HEK293 (cell line): ENCODE measurements at regions not wholly inside any gene's neighbourhood (a gene's known extent, or its start where the extent isn't known, plus 50 kb on each side); places are given as distances from the start of the nearest gene placed in this dataset.

Experiments used
- ATF2 ChIP-seq: fragments of 450-650 bp; formaldehyde crosslinking; IDR thresholded peaks from 2 replicates; pipeline ENCODE4 v1.5.1; 2016; ENCODE audit warnings: missing biosample characterization, missing genetic modification characterization, low read depth
- BCL11A ChIP-seq: fragments of 450-650 bp; formaldehyde crosslinking; IDR thresholded peaks from 2 replicates; pipeline ENCODE4 v1.5.1; 2016; ENCODE audit warnings: low read depth, missing biosample characterization, missing genetic modification characterization
- MEIS1 ChIP-seq: sonication (generic); formaldehyde crosslinking; IDR thresholded peaks from 2 replicates; pipeline ENCODE4 v1.8.1; 2022; ENCODE audit warnings: missing genetic modification reagents, mild to moderate bottlenecking, borderline replicate concordance
- SETDB1 ChIP-seq: IDR thresholded peaks from one replicate; pipeline ENCODE4 v1.6.1; 2017; ENCODE audit warnings: mild to moderate bottlenecking, low read length, moderate library complexity, mixed read lengths; ENCODE audit not compliant: insufficient read length
- YY1 ChIP-seq: fragments of 450-650 bp; formaldehyde crosslinking; IDR thresholded peaks from 2 replicates; pipeline ENCODE4 v1.5.1; 2018; ENCODE audit warnings: missing biosample characterization, missing genetic modification characterization
- ZBTB1 ChIP-seq: fragments of 450-650 bp; formaldehyde crosslinking; IDR thresholded peaks from 2 replicates; pipeline ENCODE4 v1.5.1; 2016; ENCODE audit warnings: missing biosample characterization, missing genetic modification characterization
- ZBTB20 ChIP-seq: fragments of 450-650 bp; formaldehyde crosslinking; IDR thresholded peaks from 2 replicates; pipeline ENCODE4 v1.5.1; 2016; ENCODE audit warnings: missing biosample characterization, missing genetic modification characterization
- ZNF133 ChIP-seq: fragments of 450-650 bp; formaldehyde crosslinking; IDR thresholded peaks from 2 replicates; pipeline ENCODE4 v1.5.1; 2016; ENCODE audit warnings: missing biosample characterization, missing genetic modification characterization
- ZNF138 ChIP-seq: fragments of 450-650 bp; formaldehyde crosslinking; IDR thresholded peaks from 2 replicates; pipeline ENCODE4 v1.5.1; 2016; ENCODE audit warnings: missing biosample characterization, missing genetic modification characterization, borderline replicate concordance
- ZNF354C ChIP-seq: fragments of 450-650 bp; formaldehyde crosslinking; IDR thresholded peaks from 2 replicates; pipeline ENCODE4 v1.5.1; 2016; ENCODE audit warnings: missing biosample characterization, missing genetic modification characterization, low read depth, borderline replicate concordance
- ZNF692 ChIP-seq: fragments of 450-650 bp; formaldehyde crosslinking; IDR thresholded peaks from 2 replicates; pipeline ENCODE4 v1.5.1; 2016; ENCODE audit warnings: missing biosample characterization, missing genetic modification characterization
- ZSCAN30 ChIP-seq: fragments of 450-650 bp; IDR thresholded peaks from 2 replicates; pipeline ENCODE4 v1.5.1; 2018; ENCODE audit warnings: missing biosample characterization, mild to moderate bottlenecking, missing genetic modification characterization, moderate library complexity
- ZXDB ChIP-seq: fragments of 450-650 bp; formaldehyde crosslinking; IDR thresholded peaks from 2 replicates; pipeline ENCODE4 v1.5.1; 2016; ENCODE audit warnings: missing biosample characterization, missing genetic modification characterization
- TF ChIP-seq, protein P1 (sequence below): fragments of 450-650 bp; formaldehyde crosslinking; IDR thresholded peaks from 2 replicates; pipeline ENCODE4 v1.5.1; 2016; ENCODE audit warnings: missing biosample characterization, missing genetic modification characterization

DNA sequence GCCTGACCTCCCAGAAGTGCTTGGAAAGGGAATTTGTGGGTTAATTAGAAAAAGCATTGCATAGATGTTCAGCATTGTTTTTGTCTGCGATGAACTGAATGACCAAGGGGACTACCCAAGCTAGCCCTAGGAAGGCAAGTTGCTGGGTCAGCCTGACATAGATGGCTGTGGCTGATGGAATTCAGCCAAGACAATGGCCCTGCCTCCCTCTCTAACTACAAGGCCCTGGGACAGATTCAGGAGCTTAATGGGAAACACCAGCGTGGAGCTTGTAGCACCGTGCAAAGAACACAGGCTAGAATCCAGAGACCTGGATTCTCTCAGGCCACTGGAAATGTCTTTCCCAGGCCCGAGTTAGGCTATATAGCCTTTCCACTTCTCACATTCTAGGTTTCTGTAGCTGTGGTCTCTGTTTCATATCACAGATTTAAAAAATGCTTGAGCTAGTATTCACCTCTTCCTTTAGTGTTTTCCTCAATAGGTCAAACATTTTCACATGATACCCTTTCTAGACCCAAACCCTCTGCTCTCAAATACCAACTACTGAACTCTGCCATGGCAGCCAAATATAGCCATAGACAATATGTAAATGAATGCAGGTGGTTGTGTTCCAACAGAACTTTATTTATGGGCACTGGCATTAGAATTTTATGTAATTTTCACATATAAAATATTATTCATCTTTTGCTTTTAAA lies 294.3 kb upstream of the MEX3C start:
- TF ChIP-seq, protein P1, sequence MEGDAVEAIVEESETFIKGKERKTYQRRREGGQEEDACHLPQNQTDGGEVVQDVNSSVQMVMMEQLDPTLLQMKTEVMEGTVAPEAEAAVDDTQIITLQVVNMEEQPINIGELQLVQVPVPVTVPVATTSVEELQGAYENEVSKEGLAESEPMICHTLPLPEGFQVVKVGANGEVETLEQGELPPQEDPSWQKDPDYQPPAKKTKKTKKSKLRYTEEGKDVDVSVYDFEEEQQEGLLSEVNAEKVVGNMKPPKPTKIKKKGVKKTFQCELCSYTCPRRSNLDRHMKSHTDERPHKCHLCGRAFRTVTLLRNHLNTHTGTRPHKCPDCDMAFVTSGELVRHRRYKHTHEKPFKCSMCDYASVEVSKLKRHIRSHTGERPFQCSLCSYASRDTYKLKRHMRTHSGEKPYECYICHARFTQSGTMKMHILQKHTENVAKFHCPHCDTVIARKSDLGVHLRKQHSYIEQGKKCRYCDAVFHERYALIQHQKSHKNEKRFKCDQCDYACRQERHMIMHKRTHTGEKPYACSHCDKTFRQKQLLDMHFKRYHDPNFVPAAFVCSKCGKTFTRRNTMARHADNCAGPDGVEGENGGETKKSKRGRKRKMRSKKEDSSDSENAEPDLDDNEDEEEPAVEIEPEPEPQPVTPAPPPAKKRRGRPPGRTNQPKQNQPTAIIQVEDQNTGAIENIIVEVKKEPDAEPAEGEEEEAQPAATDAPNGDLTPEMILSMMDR (tag by site-specific recombination), result no peak
- TF ChIP-seq SETDB1, result no peak
- TF ChIP-seq ZNF692 (tag by site-specific recombination), result no peak
- no peak for TF ChIP-seq MEIS1 (CRISPR knock-in tag)
- TF ChIP-seq ZBTB20 (tag by site-specific recombination), result no peak
- TF ChIP-seq BCL11A (tag by site-specific recombination), result no peak
- TF ChIP-seq YY1 (tag by site-specific recombination), result no peak
- TF ChIP-seq ZBTB1 (tag by site-specific recombination), result no peak
- TF ChIP-seq ZNF354C, result no peak
- TF ChIP-seq ZNF133 (tag by site-specific recombination), result no peak
- TF ChIP-seq ZNF138 (tag by site-specific recombination), result no peak
- no peak for TF ChIP-seq ZXDB (tag by site-specific recombination)
- no peak for TF ChIP-seq ZSCAN30 (tag by site-specific recombination)
- TF ChIP-seq ATF2 (tag by site-specific recombination), result no peak
